ENCODE measurements at regions not wholly inside any gene's neighbourhood (a gene's known extent, or its start where the extent isn't known, plus 50 kb on each side); places are given as distances from the start of the nearest gene placed in this dataset.
"Not testable (repeated sequence)": the region's sequence is repeated elsewhere in the genome, so short reads cannot be mapped to it uniquely, and the experiment has no call there.

DNA sequence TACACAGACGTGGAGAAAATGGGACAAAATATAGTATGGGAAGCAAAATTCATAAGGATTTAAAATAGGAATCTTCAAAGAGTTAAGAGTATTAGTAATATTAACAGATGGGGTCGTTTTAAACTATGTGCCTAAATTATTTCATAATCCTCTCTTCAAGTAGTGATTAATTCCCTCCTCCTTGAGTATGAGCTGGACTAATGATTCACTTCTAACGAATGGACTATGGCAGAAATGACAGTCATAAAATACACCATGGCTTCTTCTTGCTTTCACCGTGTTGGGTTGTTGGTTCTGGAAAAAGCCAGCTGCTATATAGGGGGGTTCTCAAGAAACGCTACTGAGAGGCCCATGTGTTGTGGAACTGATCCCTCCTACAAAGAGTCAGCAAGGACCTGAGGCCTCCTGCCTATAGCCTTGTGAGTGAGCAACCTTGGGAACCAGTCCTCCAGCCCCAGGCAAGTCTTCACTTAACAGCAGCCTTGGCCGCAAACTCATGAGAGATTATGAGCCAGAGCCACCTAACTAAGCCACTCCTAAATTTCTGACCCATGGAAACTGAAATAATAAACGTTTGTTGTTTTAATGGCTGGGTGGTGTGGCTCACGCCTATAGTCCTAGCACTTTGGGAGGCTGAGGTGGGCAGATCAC is 64.8 kb upstream of the ABHD2 start:
- H3K4me3 ChIP-seq (ENCODE audit: low read depth, low read length) = no peak overlapping the region
- in situ Hi-C loops (cut with HindIII; ENCODE audit: low sequenced_read_pairs) = loop anchor here (25.0 kb wide), 1 partner anchor 111 kb away; the partner anchor contains the start of gene MFGE8
- DNase-seq (ENCODE audit: low read depth, low spot score) = no peak
- TF ChIP-seq, protein P1, sequence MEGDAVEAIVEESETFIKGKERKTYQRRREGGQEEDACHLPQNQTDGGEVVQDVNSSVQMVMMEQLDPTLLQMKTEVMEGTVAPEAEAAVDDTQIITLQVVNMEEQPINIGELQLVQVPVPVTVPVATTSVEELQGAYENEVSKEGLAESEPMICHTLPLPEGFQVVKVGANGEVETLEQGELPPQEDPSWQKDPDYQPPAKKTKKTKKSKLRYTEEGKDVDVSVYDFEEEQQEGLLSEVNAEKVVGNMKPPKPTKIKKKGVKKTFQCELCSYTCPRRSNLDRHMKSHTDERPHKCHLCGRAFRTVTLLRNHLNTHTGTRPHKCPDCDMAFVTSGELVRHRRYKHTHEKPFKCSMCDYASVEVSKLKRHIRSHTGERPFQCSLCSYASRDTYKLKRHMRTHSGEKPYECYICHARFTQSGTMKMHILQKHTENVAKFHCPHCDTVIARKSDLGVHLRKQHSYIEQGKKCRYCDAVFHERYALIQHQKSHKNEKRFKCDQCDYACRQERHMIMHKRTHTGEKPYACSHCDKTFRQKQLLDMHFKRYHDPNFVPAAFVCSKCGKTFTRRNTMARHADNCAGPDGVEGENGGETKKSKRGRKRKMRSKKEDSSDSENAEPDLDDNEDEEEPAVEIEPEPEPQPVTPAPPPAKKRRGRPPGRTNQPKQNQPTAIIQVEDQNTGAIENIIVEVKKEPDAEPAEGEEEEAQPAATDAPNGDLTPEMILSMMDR (IDR thresholded peaks at IDR 0.05; ENCODE audit: low read depth, low read length) = no peak

DNA sequence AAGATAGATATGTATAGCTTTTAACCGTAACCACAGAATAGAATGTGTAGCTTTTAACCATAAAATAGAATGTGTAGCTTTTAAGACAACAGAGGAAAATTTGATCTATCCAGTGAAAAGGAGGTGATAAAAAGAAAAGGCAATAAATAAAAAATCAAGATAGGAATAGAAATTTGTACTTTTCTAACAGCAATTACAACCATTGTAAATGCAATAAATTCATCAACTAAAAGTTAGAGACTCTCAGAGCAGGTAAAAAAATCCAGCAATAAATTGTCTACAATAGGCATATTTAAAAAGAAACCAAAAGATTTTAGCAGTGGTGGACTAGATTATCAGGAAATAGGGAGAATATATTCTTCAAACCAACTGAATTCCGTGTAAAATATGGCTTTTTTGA is 63.8 kb upstream of the ABHD2 start:
- no peak overlapping the region for H3K4me3 ChIP-seq (ENCODE audit: low read depth, low read length)
- in situ Hi-C loops (cut with HindIII; ENCODE audit: low sequenced_read_pairs) = loop anchor here (25.0 kb wide), 1 partner anchor 112 kb away; the partner anchor contains the start of gene MFGE8

DNA sequence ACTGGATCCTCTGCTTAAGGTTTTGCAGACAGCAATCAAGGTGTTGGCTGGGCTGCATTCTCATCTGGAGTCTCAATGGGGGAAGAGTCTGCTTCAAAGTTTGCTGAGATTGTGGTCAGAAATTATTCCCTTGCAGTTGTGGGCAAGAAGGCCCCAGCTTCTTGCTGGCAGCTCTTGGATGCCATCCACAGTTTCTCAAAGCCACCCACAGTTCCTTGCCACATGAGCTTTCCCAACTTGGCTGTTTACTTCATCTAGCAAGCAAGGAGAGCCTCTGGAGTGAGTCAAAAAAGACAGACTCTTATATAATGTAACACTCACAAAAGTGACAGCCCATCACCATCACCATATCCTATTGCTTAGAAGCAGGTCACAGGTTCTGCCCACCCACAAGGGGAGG is 62.1 kb upstream of the ABHD2 start:
- no peak for DNase-seq (ENCODE audit: low read depth, low spot score)
- in situ Hi-C loops (cut with HindIII; ENCODE audit: low sequenced_read_pairs) = no loop called here
- TF ChIP-seq, protein P1 (IDR thresholded peaks at IDR 0.05; ENCODE audit: low read depth, low read length) = no peak
- H3K4me3 ChIP-seq (ENCODE audit: low read depth, low read length) = no peak overlapping the region

More for the DNA sequence above, 63.8 kb upstream of the ABHD2 start:
- DNase-seq (ENCODE audit: low read depth, low spot score) = no peak
- TF ChIP-seq, protein P1 (IDR thresholded peaks at IDR 0.05; ENCODE audit: low read depth, low read length) = no peak

DNA sequence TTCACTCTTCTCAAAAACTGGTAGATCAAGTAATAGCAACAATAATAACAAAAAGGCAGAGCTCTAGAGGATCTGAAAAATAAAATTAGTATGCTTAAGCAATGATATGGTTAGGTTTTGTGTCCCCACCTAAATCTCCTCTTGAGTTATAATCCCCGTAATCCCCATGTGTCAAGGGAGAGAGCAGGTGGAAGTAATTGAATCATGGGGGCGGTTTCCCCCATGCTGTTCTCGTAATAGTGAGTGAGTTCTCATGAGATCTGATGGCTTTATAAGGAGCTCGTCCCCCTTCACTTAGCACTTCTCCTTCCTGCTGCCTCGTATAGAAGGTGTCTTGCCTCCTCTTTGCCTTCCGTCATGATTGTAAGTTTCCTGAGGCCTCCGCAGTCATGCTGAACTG is 60.2 kb upstream of the ABHD2 start:
- TF ChIP-seq, protein P1 (IDR thresholded peaks at IDR 0.05; ENCODE audit: low read depth, low read length) = no peak
- in situ Hi-C loops (cut with HindIII; ENCODE audit: low sequenced_read_pairs) = no loop called here
- DNase-seq (ENCODE audit: low read depth, low spot score) = no peak
- no peak overlapping the region for H3K4me3 ChIP-seq (ENCODE audit: low read depth, low read length)

DNA sequence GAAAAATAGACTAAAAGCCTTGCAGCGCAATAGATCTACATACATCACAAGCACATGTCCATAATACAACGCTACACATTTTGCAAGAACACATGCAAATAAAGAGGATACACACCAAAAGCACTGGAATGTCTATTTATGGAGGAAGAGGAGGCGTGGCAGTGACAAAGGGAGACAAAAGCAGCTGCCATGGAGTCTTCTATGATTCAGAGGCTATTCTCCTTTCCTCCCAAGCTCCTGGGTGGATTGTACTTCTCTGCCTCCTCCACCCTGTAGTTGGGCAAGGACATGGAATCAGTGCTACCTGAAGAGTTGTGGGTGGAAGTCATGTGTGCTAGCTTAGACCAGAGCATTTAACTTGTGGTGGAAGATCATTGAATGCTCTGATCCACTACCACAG is 57.9 kb upstream of the ABHD2 start:
- in situ Hi-C loops (cut with HindIII; ENCODE audit: low sequenced_read_pairs) = no loop called here
- TF ChIP-seq, protein P1 (IDR thresholded peaks at IDR 0.05; ENCODE audit: low read depth, low read length) = no peak
- H3K4me3 ChIP-seq (ENCODE audit: low read depth, low read length) = no peak overlapping the region
- DNase-seq (ENCODE audit: low read depth, low spot score) = no peak

DNA sequence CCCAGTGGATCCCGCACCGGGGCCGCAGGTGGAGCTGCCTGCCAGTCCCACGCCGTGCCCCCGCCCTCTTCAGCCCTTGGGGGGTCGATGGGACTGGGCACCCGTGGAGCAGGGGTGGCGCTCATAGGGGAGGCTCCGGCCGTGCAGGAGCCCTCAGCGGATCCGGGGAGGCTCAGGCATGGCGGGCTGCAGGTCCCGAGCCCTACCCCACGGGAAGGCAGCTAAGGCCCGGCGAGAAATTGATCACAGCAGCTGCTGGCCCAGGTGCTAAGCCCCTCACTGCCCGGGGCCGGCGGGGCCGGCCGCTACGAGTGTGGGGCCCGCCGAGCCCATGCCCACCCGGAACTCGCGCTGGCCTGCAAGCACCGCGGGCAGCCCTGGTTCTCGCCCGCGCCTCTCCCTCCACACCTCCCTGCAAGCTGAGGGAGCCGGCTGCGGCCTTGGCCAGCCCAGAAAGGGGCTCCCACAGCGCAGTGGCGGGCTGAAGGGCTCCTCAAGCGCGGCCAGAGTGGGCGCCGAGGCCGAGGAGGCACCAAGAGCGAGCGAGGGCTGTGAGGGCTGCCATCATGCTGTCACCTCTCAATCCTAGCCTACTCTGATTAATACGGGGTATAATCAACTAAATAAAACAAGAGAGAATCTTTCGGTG is 56.5 kb upstream of the ABHD2 start:
- in situ Hi-C loops (cut with HindIII; ENCODE audit: low sequenced_read_pairs); DNase-seq (ENCODE audit: low read depth, low spot score): not testable (repeated sequence)

DNA sequence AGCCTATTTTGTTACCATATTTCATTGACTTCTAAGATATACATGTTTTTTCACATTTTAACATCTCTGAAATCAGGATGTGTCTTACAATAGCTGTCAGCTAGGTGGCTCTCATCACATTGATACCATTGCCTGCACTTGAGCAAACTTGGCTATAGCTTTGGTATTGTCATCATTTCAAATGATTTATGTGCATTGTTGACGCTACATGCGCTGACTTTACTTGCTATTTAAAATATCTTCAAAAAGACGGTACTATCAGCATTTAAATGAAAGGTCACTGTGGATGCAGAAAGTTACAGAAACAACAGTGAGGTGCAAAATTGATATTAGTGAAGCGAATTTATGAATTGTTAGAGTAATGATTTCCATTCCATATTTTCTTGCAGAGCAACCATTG is 54.0 kb upstream of the ABHD2 start:
- peak; percentile 23 for DNase-seq (ENCODE audit: low read depth, low spot score)
- H3K4me3 ChIP-seq (ENCODE audit: low read depth, low read length) = no peak overlapping the region
- in situ Hi-C loops (cut with HindIII; ENCODE audit: low sequenced_read_pairs) = no loop called here
- TF ChIP-seq, protein P1 (IDR thresholded peaks at IDR 0.05; ENCODE audit: low read depth, low read length) = peak; percentile 46

More for the DNA sequence above, 56.5 kb upstream of the ABHD2 start:
- H3K4me3 ChIP-seq (ENCODE audit: low read depth, low read length) = not testable (repeated sequence)

Data from astrocyte of the spinal cord (primary cell).